ENCODE measurements at regions not wholly inside any gene's neighbourhood (a gene's known extent, or its start where the extent isn't known, plus 50 kb on each side); places are given as distances from the start of the nearest gene placed in this dataset.

DNA sequence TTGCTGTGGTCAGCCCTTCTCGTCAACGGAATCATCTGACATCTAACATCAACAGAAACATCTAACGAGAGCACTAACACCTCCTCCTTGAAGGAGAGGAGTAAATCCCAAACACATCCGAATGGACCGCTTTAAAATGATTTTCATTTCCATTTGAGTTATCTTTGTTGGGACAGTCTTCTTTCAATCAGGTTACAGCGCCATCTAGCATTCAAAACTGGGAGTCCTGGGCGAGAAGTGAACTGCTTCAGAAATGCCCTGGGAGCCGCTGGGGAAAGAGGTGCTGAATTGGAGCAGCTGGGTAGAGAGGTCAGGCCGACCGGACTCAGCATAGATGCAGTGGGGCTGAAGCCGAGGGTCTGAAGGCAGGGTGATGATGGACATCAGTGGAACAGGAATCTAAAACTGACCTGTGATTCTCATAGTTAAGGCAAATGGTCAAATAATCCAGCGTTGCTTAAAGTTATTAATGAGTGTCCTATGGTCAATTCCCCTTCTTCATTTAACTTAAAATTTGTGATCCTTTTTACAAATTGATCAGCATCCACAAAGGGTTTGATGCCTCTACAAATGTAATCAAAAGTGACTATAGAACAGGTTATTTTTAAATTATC is 170.0 kb upstream of the NDN start:
- TF ChIP-seq GATA3 (IDR thresholded peaks at IDR 0.05; ENCODE audit: low read depth, low read length): no peak
- TF ChIP-seq GATA2 (IDR thresholded peaks at IDR 0.05; ENCODE audit: low read depth, low read length): no peak

All from SH-SY5Y (cell line).